ENCODE measurements at regions not wholly inside any gene's neighbourhood (a gene's known extent, or its start where the extent isn't known, plus 50 kb on each side); places are given as distances from the start of the nearest gene placed in this dataset.

GRCh38 chr14:38838049-38838978, 264.7 kb downstream of the SEC23A start:
- H3K4me1 ChIP-seq = peaks cover 11% of the 10 kb centered on the region
- no peaks in the 10 kb centered on the region for H3K9me3 ChIP-seq
- no peak overlapping the region for H3K27ac ChIP-seq
- DNase-seq (no peak), ATAC-seq (no peak)
- intact Hi-C loops (cut with DNase I) = no loop called here
- TF ChIP-seq, protein P1, sequence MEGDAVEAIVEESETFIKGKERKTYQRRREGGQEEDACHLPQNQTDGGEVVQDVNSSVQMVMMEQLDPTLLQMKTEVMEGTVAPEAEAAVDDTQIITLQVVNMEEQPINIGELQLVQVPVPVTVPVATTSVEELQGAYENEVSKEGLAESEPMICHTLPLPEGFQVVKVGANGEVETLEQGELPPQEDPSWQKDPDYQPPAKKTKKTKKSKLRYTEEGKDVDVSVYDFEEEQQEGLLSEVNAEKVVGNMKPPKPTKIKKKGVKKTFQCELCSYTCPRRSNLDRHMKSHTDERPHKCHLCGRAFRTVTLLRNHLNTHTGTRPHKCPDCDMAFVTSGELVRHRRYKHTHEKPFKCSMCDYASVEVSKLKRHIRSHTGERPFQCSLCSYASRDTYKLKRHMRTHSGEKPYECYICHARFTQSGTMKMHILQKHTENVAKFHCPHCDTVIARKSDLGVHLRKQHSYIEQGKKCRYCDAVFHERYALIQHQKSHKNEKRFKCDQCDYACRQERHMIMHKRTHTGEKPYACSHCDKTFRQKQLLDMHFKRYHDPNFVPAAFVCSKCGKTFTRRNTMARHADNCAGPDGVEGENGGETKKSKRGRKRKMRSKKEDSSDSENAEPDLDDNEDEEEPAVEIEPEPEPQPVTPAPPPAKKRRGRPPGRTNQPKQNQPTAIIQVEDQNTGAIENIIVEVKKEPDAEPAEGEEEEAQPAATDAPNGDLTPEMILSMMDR (IDR thresholded peaks at IDR 0.05) = no peak
- TF ChIP-seq POLR2A (IDR thresholded peaks at IDR 0.05) = no peak
- H3K4me3 ChIP-seq = no peak overlapping the region
- H3K36me3 ChIP-seq (replicated peaks in 1 of 2; ENCODE audit: insufficient read depth in 1 of 2, low read depth in 2 of 2) = no peaks in the 10 kb centered on the region
- H3K27me3 ChIP-seq = no peaks in the 10 kb centered on the region
- WGBS, 2 donors = 82 to 84% methylated on average over 16 to 25 of the region's 27 CpGs

- H3K27ac ChIP-seq = no peak overlapping the region
- no peaks in the 10 kb centered on the region for H3K9me3 ChIP-seq
- WGBS, 2 donors = 67 to 81% methylated on average over 4 to 17 of the region's 17 CpGs
- ATAC-seq (no peak), DNase-seq (no peak)
- no peaks in the 10 kb centered on the region for H3K36me3 ChIP-seq (replicated peaks in 1 of 2; ENCODE audit: insufficient read depth in 1 of 2, low read depth in 2 of 2)
- peaks cover 11% of the 10 kb centered on the region for H3K4me1 ChIP-seq
- TF ChIP-seq POLR2A (IDR thresholded peaks at IDR 0.05) = no peak
- TF ChIP-seq, protein P1 (IDR thresholded peaks at IDR 0.05) = no peak
- H3K4me3 ChIP-seq = no peak overlapping the region
- intact Hi-C loops (cut with DNase I) = no loop called here
- H3K27me3 ChIP-seq = no peaks in the 10 kb centered on the region
Measured at GRCh38 chr14:38837343-38838048, 265.5 kb downstream of the SEC23A start.

DNA sequence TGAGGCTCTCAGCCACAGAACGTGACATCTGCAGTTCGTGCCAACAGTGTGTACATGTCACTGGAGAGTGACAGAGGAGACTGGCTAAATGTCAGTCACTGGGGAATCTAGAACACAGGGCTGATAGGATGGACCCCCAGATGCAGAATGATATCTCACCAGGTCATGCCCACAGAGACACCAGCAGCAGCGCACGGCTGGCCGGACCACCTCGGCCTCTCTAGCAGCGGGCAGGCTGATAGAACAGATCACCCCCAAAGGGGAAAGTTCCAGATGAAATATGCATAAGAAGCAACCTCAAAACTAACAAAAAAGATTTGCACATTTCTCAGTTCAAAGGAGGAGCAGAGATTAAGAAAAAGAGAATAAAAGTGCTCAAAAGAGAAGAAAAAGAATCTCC, 266.5 kb downstream of the SEC23A start:
- H3K4me3 ChIP-seq = no peak overlapping the region
- 75 to 86% methylated on average over 7 of the region's 7 CpGs for WGBS, 2 donors

GRCh38 chr14:38835874-38836273, 267.2 kb downstream of the SEC23A start:
- Histone ChIP-seq H3K36me3 (replicated peaks in 1 of 2; ENCODE audit: insufficient read depth in 1 of 2, low read depth in 2 of 2) (no peaks in the 10 kb centered on the region), H3K4me3 (no peak overlapping the region), H3K9me3 (no peaks in the 10 kb centered on the region), H3K27me3 (no peaks in the 10 kb centered on the region), H3K27ac (no peak overlapping the region), H3K4me1 (peaks cover 11% of the 10 kb centered on the region)
- 84 to 100% methylated on average over 4 to 16 of the region's 18 CpGs for WGBS, 2 donors
- ATAC-seq (no peak), DNase-seq (no peak)
- TF ChIP-seq, protein P1 (IDR thresholded peaks at IDR 0.05) = no peak
- no peak for TF ChIP-seq POLR2A (IDR thresholded peaks at IDR 0.05)
- intact Hi-C loops (cut with DNase I) = no loop called here

More for the DNA sequence above, 266.5 kb downstream of the SEC23A start:
- no peaks in the 10 kb centered on the region for H3K9me3 ChIP-seq
- H3K4me1 ChIP-seq = peaks cover 11% of the 10 kb centered on the region
- ATAC-seq (no peak), DNase-seq (no peak)
- TF ChIP-seq, protein P1 (IDR thresholded peaks at IDR 0.05) = no peak
- TF ChIP-seq POLR2A (IDR thresholded peaks at IDR 0.05) = no peak
- H3K27me3 ChIP-seq = no peaks in the 10 kb centered on the region
- H3K27ac ChIP-seq = no peak overlapping the region
- intact Hi-C loops (cut with DNase I) = no loop called here
- no peaks in the 10 kb centered on the region for H3K36me3 ChIP-seq (replicated peaks in 1 of 2; ENCODE audit: insufficient read depth in 1 of 2, low read depth in 2 of 2)

Data from body of pancreas (tissue), 4 donors.